PC-9 (cell line): ENCODE measurements at regions not wholly inside any gene's neighbourhood (a gene's known extent, or its start where the extent isn't known, plus 50 kb on each side); places are given as distances from the start of the nearest gene placed in this dataset.

Experiments
- CTCF ChIP-seq: fragments of 200-600 bp; sonication (generic); conservative IDR thresholded peaks from 2 replicates; pipeline ENCODE4 v1.6.1; 2017; ENCODE audit warnings: mixed run types, antibody characterized with exemption, mild to moderate bottlenecking, moderate library complexity
- EZH2 ChIP-seq: fragments of 200-600 bp; sonication (generic); IDR thresholded peaks from 2 replicates; pipeline ENCODE4 v1.8.0; 2017; ENCODE audit warnings: antibody characterized with exemption, low read depth

- TF ChIP-seq CTCF (no peak), EZH2 (no peak)
Measured at GRCh38 chr17:15092762-15093161, 172.4 kb downstream of the PMP22 start.
